ENCODE measurements at regions not wholly inside any gene's neighbourhood (a gene's known extent, or its start where the extent isn't known, plus 50 kb on each side); places are given as distances from the start of the nearest gene placed in this dataset.

GRCh38 chr15:58273104-58273503 lies 134.9 kb downstream of the AQP9 start:
- DNase-seq, result no peak

GRCh38 chr15:58274885-58275284 lies 136.7 kb downstream of the AQP9 start:
- no peak for DNase-seq

- no peak for DNase-seq
These were observed 137.6 kb downstream of the AQP9 start for GRCh38 chr15:58275785-58276184.

GRCh38 chr15:58276924-58277323 lies 138.7 kb downstream of the AQP9 start:
- DNase-seq, result no peak

GRCh38 chr15:58277333-58277732 lies 139.2 kb downstream of the AQP9 start:
- DNase-seq, result no peak

- DNase-seq, result no peak
These were observed 140.9 kb downstream of the AQP9 start for GRCh38 chr15:58279106-58279505.

GRCh38 chr15:58279654-58280053 lies 141.5 kb downstream of the AQP9 start:
- DNase-seq, result no peak

GRCh38 chr15:58282060-58282708 lies 144.0 kb downstream of the AQP9 start:
- no peak for DNase-seq

- DNase-seq, result no peak
These were observed 145.1 kb downstream of the AQP9 start for GRCh38 chr15:58283302-58283701.

- no peak for DNase-seq
These were observed 146.1 kb downstream of the AQP9 start for GRCh38 chr15:58284293-58284692.

- DNase-seq, result no peak
These were observed 146.4 kb upstream of the LIPC start for GRCh38 chr15:58285212-58285920.

- no peak for DNase-seq
These were observed 145.9 kb upstream of the LIPC start for GRCh38 chr15:58285921-58286278.

- no peak for DNase-seq
These were observed 145.3 kb upstream of the LIPC start for GRCh38 chr15:58286523-58286922.

- DNase-seq, result no peak
These were observed 143.9 kb upstream of the LIPC start for GRCh38 chr15:58287891-58288290.

GRCh38 chr15:58288592-58288991 lies 143.2 kb upstream of the LIPC start:
- no peak for DNase-seq

- DNase-seq, result no peak
These were observed 139.9 kb upstream of the LIPC start for GRCh38 chr15:58291848-58292247.

- no peak for DNase-seq
These were observed 139.0 kb upstream of the LIPC start for GRCh38 chr15:58292751-58293175.

GRCh38 chr15:58293622-58294550 lies 137.9 kb upstream of the LIPC start:
- DNase-seq, result no peak

- no peak for DNase-seq
These were observed 137.0 kb upstream of the LIPC start for GRCh38 chr15:58294681-58295254.

GRCh38 chr15:58295637-58296215 lies 136.1 kb upstream of the LIPC start:
- DNase-seq, result no peak

- no peak for DNase-seq
These were observed 135.5 kb upstream of the LIPC start for GRCh38 chr15:58296276-58296675.

- DNase-seq, result no peak
These were observed 134.2 kb upstream of the LIPC start for GRCh38 chr15:58297639-58298038.

All from CD4-positive, alpha-beta T cell treated with Interleukin-17A for 4 hours (primary cell).